H1 (cell line): ENCODE measurements at regions not wholly inside any gene's neighbourhood (a gene's known extent, or its start where the extent isn't known, plus 50 kb on each side); places are given as distances from the start of the nearest gene placed in this dataset.
A peak's percentile ranks its signal among the peaks of the same experiment; 100 is the strongest.

Experiments
- CTCF ChIA-PET: fragments of 300-600 bp; sonication (Branson Sonifier 250); formaldehyde crosslinking; loops from one replicate; lab custom pipeline; 2021; ENCODE audit not compliant: partially characterized antibody; lab: Charles Lee
- POLR2A ChIA-PET: fragments of 300-600 bp; sonication (Branson Sonifier 250); formaldehyde crosslinking; loops from one replicate; lab custom pipeline; 2021; ENCODE audit warnings: inconsistent platforms; ENCODE audit not compliant: partially characterized antibody; lab: Charles Lee
- DNase-seq, 2 experiments: peaks; one replicate each; pipeline versions ENCODE4 v3.0.0 to v3.0.0-alpha.2; 2010 to 2022; ENCODE audit warnings: low spot score in 2 of 2, low read depth in 1 of 2, mixed read lengths in 1 of 2
- FAIRE-seq: peaks from 2 replicates; lab custom pipeline; 2011; peaks lifted over from hg19 to GRCh38; lab: Jason Lieb, UNC
- H2AFZ ChIP-seq: 2 replicates; pipeline ENCODE4 v1.8.1; 2012; ENCODE audit warnings: low read length, inconsistent platforms
- H2AK5ac ChIP-seq: 2 replicates; pipeline ENCODE4 v1.6.1; 2013; ENCODE audit warnings: low read depth, low read length
- H2BK120ac ChIP-seq: replicated peaks from 2 replicates; pipeline ENCODE3; 2013; ENCODE audit warnings: low read depth, low read length, inconsistent platforms
- H2BK12ac ChIP-seq: 2 replicates; pipeline ENCODE4 v1.6.1; 2013; ENCODE audit warnings: low read depth, low read length
- H2BK15ac ChIP-seq: 2 replicates; pipeline ENCODE4 v1.6.1; 2013; ENCODE audit warnings: low read length
- H2BK20ac ChIP-seq: 2 replicates; pipeline ENCODE4 v1.6.1; 2013; ENCODE audit warnings: low read length
- H2BK5ac ChIP-seq: 2 replicates; pipeline ENCODE4 v1.6.1; 2013; ENCODE audit warnings: low read depth, low read length
- H3K14ac ChIP-seq: 2 replicates; pipeline ENCODE4 v1.6.1; 2013; ENCODE audit warnings: inconsistent platforms; ENCODE audit not compliant: insufficient read length
- H3K18ac ChIP-seq: 2 replicates; pipeline ENCODE4 v1.6.1; 2013; ENCODE audit warnings: low read length; ENCODE audit errors: extremely low read depth
- H3K23ac ChIP-seq: 2 replicates; pipeline ENCODE4 v1.6.1; 2013; ENCODE audit warnings: inconsistent platforms; ENCODE audit not compliant: insufficient read length
- H3K23me2 ChIP-seq: 2 replicates; pipeline ENCODE4 v1.6.1; 2013; ENCODE audit warnings: low read depth, low read length
- H3K27ac ChIP-seq: 2 replicates; pipeline ENCODE4 v1.6.1; 2011; ENCODE audit warnings: low read depth, low read length, inconsistent platforms
- H3K27me3 ChIP-seq, 4 experiments: replicated peaks in 1 of 4; 1 replicate in 1 of 4; 2 replicates in 3 of 4; pipeline versions ENCODE4 v1.6.1 to v1.8.1; 2011 to 2013; ENCODE audit warnings: low read length in 3 of 4, mild to moderate bottlenecking in 3 of 4, inconsistent platforms in 2 of 4, mixed read lengths in 2 of 4, moderate library complexity in 1 of 4; ENCODE audit not compliant: control insufficient read depth in 3 of 4, insufficient read depth in 3 of 4; ENCODE audit errors: extremely low read depth in 1 of 4
- H3K36me3 ChIP-seq, 4 experiments: 2 replicates each; pipeline versions ENCODE4 v1.6.1 to v1.8.1; 2011 to 2013; ENCODE audit warnings: mild to moderate bottlenecking in 4 of 4, low read length in 3 of 4, moderate library complexity in 2 of 4, control low read depth in 1 of 4, inconsistent platforms in 1 of 4; ENCODE audit not compliant: insufficient read depth in 4 of 4, control insufficient read depth in 2 of 4
- H3K4ac ChIP-seq: replicated peaks from 2 replicates; pipeline ENCODE3; 2013; ENCODE audit warnings: low read length, low read depth, mixed read lengths, inconsistent platforms; ENCODE audit not compliant: insufficient read length
- H3K4me1 ChIP-seq, 4 experiments: replicated peaks in 1 of 4; 1 replicate in 1 of 4; 2 replicates in 3 of 4; pipeline versions ENCODE4 v1.6.1 to v1.8.1; 2011 to 2013; ENCODE audit warnings: low read length in 3 of 4, inconsistent platforms in 2 of 4, mixed read lengths in 1 of 4; ENCODE audit not compliant: insufficient read depth in 4 of 4, control insufficient read depth in 3 of 4
- H3K4me2 ChIP-seq, 2 experiments: 2 replicates each; pipeline versions ENCODE4 v1.6.1 to v1.8.1; 2011 to 2013; ENCODE audit warnings: low read depth in 2 of 2, low read length in 2 of 2, control low read depth in 1 of 2, inconsistent platforms in 1 of 2, mild to moderate bottlenecking in 1 of 2; ENCODE audit not compliant: insufficient read depth in 1 of 2
- H3K4me3 ChIP-seq, 4 experiments: fragments of 200-600, 300-600 bp in 1 of 4; sonication (generic), shearing (Covaris generic), sonication (Bioruptor Twin) in 1 of 4; 2 replicates each; pipeline versions ENCODE4 v1.5.1 to v1.8.1; 2011 to 2016; ENCODE audit warnings: low read length in 4 of 4, low read depth in 3 of 4, control low read depth in 2 of 4, inconsistent platforms in 2 of 4, mild to moderate bottlenecking in 2 of 4, mixed read lengths in 1 of 4, moderate library complexity in 1 of 4; ENCODE audit not compliant: insufficient read depth in 2 of 4; ENCODE audit errors: extremely low read depth in 1 of 4
- H3K56ac ChIP-seq: replicated peaks from 2 replicates; pipeline ENCODE3; 2013; ENCODE audit warnings: low read depth, mild to moderate bottlenecking, mixed read lengths, low read length, inconsistent platforms; ENCODE audit not compliant: insufficient read length
- H3K79me1 ChIP-seq: 2 replicates; pipeline ENCODE4 v1.6.1; 2013; ENCODE audit warnings: low read depth, low read length, control low read depth
- H3K79me2 ChIP-seq, 2 experiments: 2 replicates each; pipeline versions ENCODE4 v1.6.1 to v1.8.1; 2012 to 2013; ENCODE audit warnings: low read length in 2 of 2, mild to moderate bottlenecking in 2 of 2, inconsistent platforms in 1 of 2; ENCODE audit not compliant: insufficient read depth in 2 of 2, control insufficient read depth in 1 of 2
- H3K9ac ChIP-seq, 4 experiments: replicated peaks in 1 of 4; 1 replicate in 1 of 4; 2 replicates in 3 of 4; pipeline versions ENCODE4 v1.6.1 to v1.8.1; 2011 to 2013; ENCODE audit warnings: low read depth in 3 of 4, low read length in 3 of 4, control low read depth in 2 of 4, mild to moderate bottlenecking in 2 of 4, moderate library complexity in 2 of 4, inconsistent platforms in 1 of 4; ENCODE audit errors: extremely low read depth in 1 of 4
- H3K9me3 ChIP-seq, 2 experiments: 2 replicates each; pipeline versions ENCODE4 v1.6.1 to v1.8.1; 2012 to 2013; ENCODE audit warnings: mild to moderate bottlenecking in 2 of 2, moderate library complexity in 2 of 2, control low read depth in 1 of 2, inconsistent platforms in 1 of 2, low read depth in 1 of 2, low read length in 1 of 2, mixed read lengths in 1 of 2; ENCODE audit not compliant: insufficient read depth in 2 of 2
- H4K20me1 ChIP-seq, 2 experiments: replicated peaks in 1 of 2; 2 replicates each; pipeline versions ENCODE3 to v1.8.1; 2011 to 2013; ENCODE audit warnings: inconsistent platforms in 2 of 2, low read length in 2 of 2, mild to moderate bottlenecking in 1 of 2; ENCODE audit not compliant: insufficient read depth in 2 of 2, control insufficient read depth in 1 of 2
- H4K5ac ChIP-seq: 2 replicates; pipeline ENCODE4 v1.6.1; 2013; ENCODE audit warnings: low read length, low read depth, mixed read lengths, inconsistent platforms; ENCODE audit not compliant: insufficient read length
- H4K8ac ChIP-seq: 2 replicates; pipeline ENCODE4 v1.8.0; 2013; ENCODE audit warnings: mild to moderate bottlenecking, moderate library complexity, low read length, inconsistent platforms; ENCODE audit not compliant: insufficient read depth; ENCODE audit errors: extremely low read depth
- H4K91ac ChIP-seq: replicated peaks from 2 replicates; pipeline ENCODE3; 2013; ENCODE audit warnings: low read length, mixed read lengths, inconsistent platforms; ENCODE audit not compliant: insufficient read length
- JUN ChIP-seq: IDR thresholded peaks from 2 replicates; pipeline ENCODE4 v1.6.1; 2011; ENCODE audit warnings: low read depth, mild to moderate bottlenecking, improper control_type of control experiment, low read length
- KDM4A ChIP-seq: IDR thresholded peaks from one replicate; pipeline ENCODE4 v1.7.1; 2012; ENCODE audit warnings: low read depth, mild to moderate bottlenecking, moderate library complexity, low read length, inconsistent platforms; ENCODE audit not compliant: severe bottlenecking
- RFX5 ChIP-seq: IDR thresholded peaks from 2 replicates; pipeline ENCODE4 v1.6.1; 2011; ENCODE audit warnings: low read depth, low read length, improper control_type of control experiment, borderline replicate concordance
- ZNF274 ChIP-seq: IDR thresholded peaks from 2 replicates; pipeline ENCODE4 v1.7.0; 2012; ENCODE audit warnings: low read length, borderline replicate concordance; ENCODE audit errors: extremely low read depth
- WGBS, 2 experiments: shearing (Covaris generic) in 1 of 2; methylation state at CpG; one replicate each; pipeline versions ENCODE4 v1.1.6 to v1.1.7; 2013 to 2015; ENCODE audit warnings: low lambda C conversion rate in 2 of 2, mixed read lengths in 2 of 2, inconsistent platforms in 1 of 2, low coverage in 1 of 2, missing lambda C conversion rate in 1 of 2; ENCODE audit not compliant: insufficient replicate concordance in 2 of 2, insufficient coverage in 1 of 2, insufficient read length in 1 of 2; ENCODE audit errors: extremely low coverage in 1 of 2, missing lambda C conversion rate in 1 of 2; 5-methylcytosine and 5-hydroxymethylcytosine counted together

GRCh38 chr7:11985971-11986370, 154.0 kb upstream of the THSD7A start:
- H3K23ac ChIP-seq, result no peak overlapping the region
- H4K8ac ChIP-seq, result no peak overlapping the region
- H4K5ac ChIP-seq, result no peak overlapping the region
- no peaks in the 10 kb centered on the region; a peak in 2 of 8 replicates for H3K36me3 ChIP-seq
- H2BK5ac ChIP-seq, result no peak overlapping the region
- no peak overlapping the region for H2BK12ac ChIP-seq
- H3K4me2 ChIP-seq, result no peak overlapping the region
- no peaks in the 10 kb centered on the region for H3K79me1 ChIP-seq
- H2BK120ac ChIP-seq, result no peak overlapping the region
- no peak for TF ChIP-seq RFX5
- TF ChIP-seq KDM4A, result no peak
- no peak for TF ChIP-seq JUN
- TF ChIP-seq ZNF274, result no peak
- no peak overlapping the region for H2AK5ac ChIP-seq
- no peak overlapping the region for H3K18ac ChIP-seq
- WGBS, 2 experiments, result 75% methylated on average over 3 of the region's 3 CpGs; no CpG with 5 or more reads in 1 of the 2 experiments
- no peak overlapping the region for H2BK15ac ChIP-seq
- peaks cover 6 to 7% of the 10 kb centered on the region in 2 experiments; a peak in 3 of 4 replicates for H3K9me3 ChIP-seq
- DNase-seq, result no peak
- H4K91ac ChIP-seq, result no peak overlapping the region
- no peak overlapping the region for H3K14ac ChIP-seq
- H3K27ac ChIP-seq, result no peak overlapping the region
- no peaks in the 10 kb centered on the region for H4K20me1 ChIP-seq
- H3K4me1 ChIP-seq, result no peaks in the 10 kb centered on the region
- no peaks in the 10 kb centered on the region for H3K79me2 ChIP-seq
- H3K23me2 ChIP-seq, result no peaks in the 10 kb centered on the region
- no peak overlapping the region for H3K4ac ChIP-seq
- no peak overlapping the region for H3K56ac ChIP-seq
- ChIA-PET CTCF (no interaction called here), POLR2A (no interaction called here)
- H3K9ac ChIP-seq, result no peak overlapping the region
- no peak for FAIRE-seq
- no peak overlapping the region for H3K4me3 ChIP-seq
- H2BK20ac ChIP-seq, result no peak overlapping the region
- H2AFZ ChIP-seq, result 0 out of 2 replicates have a peak overlapping the region, but pooled peaks have one; percentile 44
- no peaks in the 10 kb centered on the region for H3K27me3 ChIP-seq
